GM18951 (cell line): ENCODE measurements at regions not wholly inside any gene's neighbourhood (a gene's known extent, or its start where the extent isn't known, plus 50 kb on each side); places are given as distances from the start of the nearest gene placed in this dataset.

Experiments
- POLR2A ChIP-seq: IDR thresholded peaks from 4 replicates; pipeline ENCODE4 v1.6.1; 2011; ENCODE audit warnings: mild to moderate bottlenecking; ENCODE audit not compliant: insufficient read length, insufficient read depth; ENCODE audit errors: extremely low read depth
- in situ Hi-C: fragments of 300-500 bp; cut with MboI; formaldehyde crosslinking; loops from one replicate; pipeline ENCODE4 v1.12.0; 2022; ENCODE audit warnings: low sequenced_read_pairs, mixed read lengths, inconsistent platforms; ENCODE audit not compliant: unreplicated experiment

- no peak for TF ChIP-seq POLR2A
- in situ Hi-C loops: no loop called here
Observed at GRCh38 chr14:54104601-54105145, 148.0 kb upstream of the BMP4 start.

- no peak for TF ChIP-seq POLR2A
- in situ Hi-C loops: no loop called here
Observed at GRCh38 chr14:54105406-54105805, 148.8 kb upstream of the BMP4 start.

DNA sequence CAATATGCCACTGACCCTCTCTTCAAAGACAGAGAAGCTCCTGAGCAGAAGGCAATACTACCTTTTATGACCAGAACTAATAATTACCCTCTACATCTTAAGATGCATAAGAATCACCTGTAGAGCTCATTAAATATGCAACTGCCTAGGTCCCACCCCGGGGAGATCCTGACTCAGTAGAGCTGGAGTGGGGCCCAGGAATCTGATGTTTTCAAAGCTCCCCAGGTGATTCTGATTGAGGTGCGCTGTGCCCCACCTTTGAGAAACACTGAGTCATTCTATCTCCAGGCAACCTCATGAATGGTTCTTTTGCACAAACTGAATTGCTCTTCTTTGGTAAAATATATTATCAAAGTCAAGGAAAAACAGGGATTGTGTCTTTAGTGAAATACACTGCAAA lies 149.3 kb upstream of the BMP4 start:
- TF ChIP-seq POLR2A: no peak
- in situ Hi-C loops: no loop called here

- in situ Hi-C loops: no loop called here
- TF ChIP-seq POLR2A: no peak
Observed at GRCh38 chr14:54106661-54107377, 150.2 kb upstream of the BMP4 start.

- no peak for TF ChIP-seq POLR2A
- in situ Hi-C loops: no loop called here
Observed at GRCh38 chr14:54108481-54109471, 152.2 kb upstream of the BMP4 start.

DNA sequence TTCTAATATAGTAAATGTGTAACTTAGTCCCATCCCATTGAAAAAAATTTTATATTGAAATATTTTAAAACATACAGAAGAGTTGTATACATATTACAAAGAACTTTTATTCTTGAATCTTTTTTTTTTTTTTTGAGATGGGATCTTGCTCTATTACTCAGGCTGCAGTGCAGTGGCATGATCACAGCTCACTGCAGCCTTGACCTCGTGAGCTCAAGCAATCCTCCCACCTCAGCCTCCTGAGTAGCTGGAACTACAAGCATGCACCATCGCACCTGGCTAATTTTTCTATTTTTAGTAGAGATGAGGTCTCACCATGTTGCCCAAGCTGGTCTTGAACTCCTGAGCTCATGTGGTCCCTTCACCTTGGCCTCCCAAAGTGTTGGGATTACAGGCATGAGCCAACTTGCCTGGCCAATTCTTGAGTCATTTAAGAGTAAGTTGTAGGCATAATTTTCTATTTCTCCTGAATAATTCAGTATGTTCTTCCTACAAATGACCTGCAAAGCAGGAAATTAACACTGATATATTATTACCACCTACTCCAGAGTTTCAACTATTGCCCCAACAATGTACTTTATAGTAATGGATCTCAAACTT lies 153.0 kb upstream of the BMP4 start:
- in situ Hi-C loops: no loop called here
- TF ChIP-seq POLR2A: no peak

DNA sequence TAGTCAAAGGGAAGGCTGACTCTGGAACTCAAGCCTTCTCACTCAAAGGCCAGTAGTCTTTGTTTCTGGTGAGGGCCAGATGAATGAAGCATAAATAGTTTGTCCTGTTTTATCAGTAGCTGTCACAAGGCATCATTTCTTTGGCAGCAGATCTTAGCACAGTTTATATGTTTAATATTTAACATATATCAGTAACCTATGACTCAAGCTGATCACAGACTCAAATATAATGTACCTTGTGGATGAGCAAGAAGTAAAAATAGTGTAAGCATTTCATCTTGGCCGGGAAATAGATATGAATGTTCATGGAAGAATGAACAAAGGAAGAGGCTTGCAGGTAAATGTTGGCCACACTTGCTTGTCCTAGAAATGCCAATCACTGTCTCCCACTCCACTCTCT lies 158.3 kb upstream of the BMP4 start:
- no peak for TF ChIP-seq POLR2A
- in situ Hi-C loops: no loop called here

DNA sequence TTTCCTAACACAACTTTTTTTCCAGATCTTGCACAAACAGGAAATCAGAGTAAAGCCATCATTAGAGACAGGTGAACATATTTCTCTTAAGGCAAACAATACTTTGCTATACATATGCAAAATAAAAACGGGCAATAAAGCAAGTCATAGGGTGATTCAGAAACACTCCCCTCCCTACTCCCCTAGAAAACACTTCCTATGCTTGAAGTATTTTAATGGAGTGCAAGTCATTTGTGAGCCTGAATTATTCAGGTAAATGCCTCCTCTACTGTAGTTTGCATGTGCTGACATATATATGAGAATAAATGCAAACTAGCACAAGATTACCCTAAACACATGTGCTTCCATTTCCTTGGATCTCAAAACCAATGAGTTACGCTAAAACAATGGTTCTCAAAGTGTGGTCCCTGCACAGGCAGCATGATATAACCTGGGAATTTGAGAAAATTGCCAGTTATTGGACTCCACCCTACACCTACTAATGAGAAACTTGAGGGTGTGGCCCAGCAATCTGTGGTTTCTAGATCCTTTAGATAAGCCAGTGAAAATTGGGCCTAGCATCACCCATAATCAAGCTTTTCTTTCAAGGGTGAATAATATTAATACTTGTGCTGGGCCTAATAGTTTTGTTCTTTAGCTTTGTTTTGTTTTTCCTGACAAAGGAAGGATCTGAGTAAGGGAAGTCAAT lies 159.7 kb upstream of the BMP4 start:
- in situ Hi-C loops: no loop called here
- no peak for TF ChIP-seq POLR2A

GRCh38 chr14:54116972-54117371 lies 160.3 kb upstream of the BMP4 start:
- TF ChIP-seq POLR2A: no peak
- in situ Hi-C loops: no loop called here

- in situ Hi-C loops: no loop called here
- no peak for TF ChIP-seq POLR2A
Observed at GRCh38 chr14:54117396-54117795, 160.8 kb upstream of the BMP4 start.

DNA sequence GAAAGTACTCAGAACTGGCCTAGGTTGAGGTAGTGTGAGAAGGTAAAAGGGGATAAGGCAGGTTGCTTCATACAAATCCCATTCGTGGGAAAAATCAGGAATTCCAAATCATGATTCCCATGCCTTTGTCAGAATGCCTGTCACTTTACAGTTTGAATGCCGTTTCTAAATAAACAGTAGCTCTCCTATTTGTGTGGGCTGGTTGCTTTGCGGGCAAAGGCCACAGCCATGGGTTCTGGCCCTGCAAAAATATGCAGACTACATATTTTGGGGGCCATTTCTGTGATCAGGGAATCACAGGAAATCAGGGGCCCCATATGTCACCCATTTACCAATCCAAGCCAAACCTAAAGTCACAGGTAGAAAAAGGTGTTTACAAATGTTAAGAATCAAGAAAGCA lies 161.3 kb upstream of the BMP4 start:
- in situ Hi-C loops: no loop called here
- no peak for TF ChIP-seq POLR2A

- in situ Hi-C loops: no loop called here
- no peak for TF ChIP-seq POLR2A
Observed at GRCh38 chr14:54120260-54120659, 163.6 kb upstream of the BMP4 start.
